ENCODE measurements at regions not wholly inside any gene's neighbourhood (a gene's known extent, or its start where the extent isn't known, plus 50 kb on each side); places are given as distances from the start of the nearest gene placed in this dataset.

DNA sequence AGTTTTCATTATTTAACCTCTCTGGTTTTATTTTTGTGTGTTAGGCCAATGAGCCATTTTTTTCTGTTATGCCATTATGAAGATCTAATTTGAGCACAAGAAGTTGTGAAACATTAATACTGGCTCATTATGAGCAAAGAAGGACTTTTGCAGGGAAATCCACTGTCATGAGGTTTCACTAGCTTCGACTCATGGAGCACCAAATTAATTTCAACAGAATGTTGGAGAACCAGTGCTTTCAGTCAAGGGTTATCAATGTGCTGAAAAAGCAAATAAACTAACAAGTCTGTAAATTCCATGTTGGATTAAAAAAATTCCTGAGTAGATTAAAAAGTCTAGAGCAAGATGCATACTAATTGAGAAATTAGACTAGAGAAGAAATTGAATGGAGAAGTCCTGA is 594.2 kb upstream of the FZD8 start:
- H3K27me3 ChIP-seq (ENCODE audit: control insufficient read depth in 2 of 2, insufficient read depth in 2 of 2, low read length in 2 of 2) = no peaks in the 10 kb centered on the region
- no peak overlapping the region for H3K4me2 ChIP-seq (ENCODE audit: insufficient read depth, low read length)
- no peaks in the 10 kb centered on the region for H3K9me1 ChIP-seq (replicated peaks; ENCODE audit: control insufficient read depth, extremely low read depth, insufficient read depth, low read length)
- no peaks in the 10 kb centered on the region for H3K9me3 ChIP-seq (replicated peaks; ENCODE audit: control insufficient read depth, insufficient read depth, low read length)
- H3K4me3 ChIP-seq (replicated peaks in 1 of 3; ENCODE audit: insufficient read depth in 1 of 3, low read depth in 1 of 3, low read length in 3 of 3) = no peak overlapping the region
- H4K20me1 ChIP-seq (replicated peaks; ENCODE audit: control insufficient read depth, extremely low read depth, insufficient read depth, low read length) = no peaks in the 10 kb centered on the region
- no peak overlapping the region for H3K9ac ChIP-seq (replicated peaks; ENCODE audit: extremely low read depth, insufficient read depth, low read length)
- H3K79me2 ChIP-seq (ENCODE audit: control insufficient read depth, insufficient read depth, low read length) = no peaks in the 10 kb centered on the region
- H3K27ac ChIP-seq (ENCODE audit: insufficient read depth, low read depth, low read length) = no peak overlapping the region
- no peak overlapping the region for H2AFZ ChIP-seq (ENCODE audit: low read depth, low read length)
- dilution Hi-C loops (cut with MboI; ENCODE audit: extremely low pct_ligation_motif_present, low sequenced_read_pairs) (no loop called here), intact Hi-C loops (cut with micrococcal nuclease) (no loop called here)
- no peaks in the 10 kb centered on the region for H3K36me3 ChIP-seq (ENCODE audit: control insufficient read depth in 2 of 2, extremely low read depth in 1 of 2, insufficient read depth in 2 of 2, low read length in 2 of 2)
- BruUV-seq (replicated peaks) = no TSS peak
- ChIA-PET CTCF (no interaction called here), POLR2A (no interaction called here)
- H3K4me1 ChIP-seq (ENCODE audit: control insufficient read depth, extremely low read depth, insufficient read depth, low read length) = no peaks in the 10 kb centered on the region
- TF ChIP-seq FOS (IDR thresholded peaks at IDR 0.05; ENCODE audit: borderline replicate concordance, insufficient read depth, low read length) (no peak), JUN (IDR thresholded peaks at IDR 0.05; ENCODE audit: borderline replicate concordance, insufficient read depth, insufficient read length, low read depth) (no peak), GATA2 (IDR thresholded peaks at IDR 0.05; ENCODE audit: insufficient read depth, insufficient read length, low read depth, low read length) (no peak)
- TF ChIP-seq, protein P1, sequence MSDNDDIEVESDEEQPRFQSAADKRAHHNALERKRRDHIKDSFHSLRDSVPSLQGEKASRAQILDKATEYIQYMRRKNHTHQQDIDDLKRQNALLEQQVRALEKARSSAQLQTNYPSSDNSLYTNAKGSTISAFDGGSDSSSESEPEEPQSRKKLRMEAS (IDR thresholded peaks at IDR 0.05; ENCODE audit: insufficient read depth, insufficient read length) = no peak
- TF ChIP-seq, protein P2, sequence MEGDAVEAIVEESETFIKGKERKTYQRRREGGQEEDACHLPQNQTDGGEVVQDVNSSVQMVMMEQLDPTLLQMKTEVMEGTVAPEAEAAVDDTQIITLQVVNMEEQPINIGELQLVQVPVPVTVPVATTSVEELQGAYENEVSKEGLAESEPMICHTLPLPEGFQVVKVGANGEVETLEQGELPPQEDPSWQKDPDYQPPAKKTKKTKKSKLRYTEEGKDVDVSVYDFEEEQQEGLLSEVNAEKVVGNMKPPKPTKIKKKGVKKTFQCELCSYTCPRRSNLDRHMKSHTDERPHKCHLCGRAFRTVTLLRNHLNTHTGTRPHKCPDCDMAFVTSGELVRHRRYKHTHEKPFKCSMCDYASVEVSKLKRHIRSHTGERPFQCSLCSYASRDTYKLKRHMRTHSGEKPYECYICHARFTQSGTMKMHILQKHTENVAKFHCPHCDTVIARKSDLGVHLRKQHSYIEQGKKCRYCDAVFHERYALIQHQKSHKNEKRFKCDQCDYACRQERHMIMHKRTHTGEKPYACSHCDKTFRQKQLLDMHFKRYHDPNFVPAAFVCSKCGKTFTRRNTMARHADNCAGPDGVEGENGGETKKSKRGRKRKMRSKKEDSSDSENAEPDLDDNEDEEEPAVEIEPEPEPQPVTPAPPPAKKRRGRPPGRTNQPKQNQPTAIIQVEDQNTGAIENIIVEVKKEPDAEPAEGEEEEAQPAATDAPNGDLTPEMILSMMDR (IDR thresholded peaks at IDR 0.05; ENCODE audit: extremely low read depth in 1 of 2, insufficient read depth in 1 of 2, low read depth in 1 of 2, low read length in 2 of 2) = no peak
- DNase-seq (ENCODE audit: low read depth, low spot score) (no peak), FAIRE-seq (no peak)

DNA sequence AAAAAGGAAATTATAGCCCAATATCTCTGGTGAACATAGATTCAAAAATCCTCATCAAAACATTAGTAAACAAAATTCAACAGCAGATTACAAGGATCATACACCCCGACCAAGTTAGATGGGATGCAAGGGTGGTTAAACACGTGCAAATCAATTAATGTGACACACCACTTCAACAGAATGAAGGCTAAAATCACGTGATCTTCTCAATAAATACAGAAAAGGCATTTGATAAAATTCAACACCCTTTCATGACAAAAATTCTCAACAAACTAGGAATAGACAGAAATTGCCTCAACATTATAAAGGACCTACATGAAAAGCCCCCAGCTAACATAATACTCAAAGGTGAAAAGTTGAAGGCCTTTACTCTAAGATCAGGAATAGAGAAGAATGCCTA is 590.8 kb upstream of the FZD8 start:
- no peak overlapping the region for H3K9ac ChIP-seq (replicated peaks; ENCODE audit: extremely low read depth, insufficient read depth, low read length)
- FAIRE-seq (no peak), DNase-seq (ENCODE audit: low read depth, low spot score) (no peak)
- H3K27me3 ChIP-seq (ENCODE audit: control insufficient read depth in 2 of 2, insufficient read depth in 2 of 2, low read length in 2 of 2) = no peaks in the 10 kb centered on the region
- no peak overlapping the region for H2AFZ ChIP-seq (ENCODE audit: low read depth, low read length)
- POLR2A ChIA-PET = no interaction called here
- no peaks in the 10 kb centered on the region for H3K79me2 ChIP-seq (ENCODE audit: control insufficient read depth, insufficient read depth, low read length)
- dilution Hi-C loops (cut with MboI; ENCODE audit: extremely low pct_ligation_motif_present, low sequenced_read_pairs) (no loop called here), intact Hi-C loops (cut with micrococcal nuclease) (no loop called here)
- no peak overlapping the region for H3K4me2 ChIP-seq (ENCODE audit: insufficient read depth, low read length)
- no peaks in the 10 kb centered on the region for H3K9me3 ChIP-seq (replicated peaks; ENCODE audit: control insufficient read depth, insufficient read depth, low read length)
- no peaks in the 10 kb centered on the region for H3K9me1 ChIP-seq (replicated peaks; ENCODE audit: control insufficient read depth, extremely low read depth, insufficient read depth, low read length)
- no peak overlapping the region for H3K4me3 ChIP-seq (replicated peaks in 1 of 3; ENCODE audit: insufficient read depth in 1 of 3, low read depth in 1 of 3, low read length in 3 of 3)
- H3K36me3 ChIP-seq (ENCODE audit: control insufficient read depth in 2 of 2, extremely low read depth in 1 of 2, insufficient read depth in 2 of 2, low read length in 2 of 2) = no peaks in the 10 kb centered on the region
- CTCF ChIA-PET = no interaction called here
- BruUV-seq (replicated peaks) = no TSS peak
- H3K4me1 ChIP-seq (ENCODE audit: control insufficient read depth, extremely low read depth, insufficient read depth, low read length) = no peaks in the 10 kb centered on the region
- H3K27ac ChIP-seq (ENCODE audit: insufficient read depth, low read depth, low read length) = no peak overlapping the region
- TF ChIP-seq JUN (IDR thresholded peaks at IDR 0.05; ENCODE audit: borderline replicate concordance, insufficient read depth, insufficient read length, low read depth) (no peak), FOS (IDR thresholded peaks at IDR 0.05; ENCODE audit: borderline replicate concordance, insufficient read depth, low read length) (no peak), MYC (IDR thresholded peaks at IDR 0.05; ENCODE audit: low read depth, low read length) (no peak), EZH2 (IDR thresholded peaks at IDR 0.05; ENCODE audit: borderline replicate concordance, low read depth, low read length, severe bottlenecking) (no peak), POLR2AphosphoS5 (IDR thresholded peaks at IDR 0.05; ENCODE audit: insufficient read depth, low read depth, low read length) (no peak), POLR2A (IDR thresholded peaks at IDR 0.05; ENCODE audit: low read depth, low read length) (no peak), GATA2 (IDR thresholded peaks at IDR 0.05; ENCODE audit: insufficient read depth, insufficient read length, low read depth, low read length) (no peak)
- TF ChIP-seq, protein P2 (IDR thresholded peaks at IDR 0.05; ENCODE audit: extremely low read depth in 1 of 2, insufficient read depth in 1 of 2, low read depth in 1 of 2, low read length in 2 of 2) = no peak
- TF ChIP-seq, protein P1 (IDR thresholded peaks at IDR 0.05; ENCODE audit: insufficient read depth, insufficient read length) = no peak
- no peaks in the 10 kb centered on the region for H4K20me1 ChIP-seq (replicated peaks; ENCODE audit: control insufficient read depth, extremely low read depth, insufficient read depth, low read length)

Measured in endothelial cell of umbilical vein (primary cell).